Neural cell (in vitro differentiated cells): ENCODE measurements at regions not wholly inside any gene's neighbourhood (a gene's known extent, or its start where the extent isn't known, plus 50 kb on each side); places are given as distances from the start of the nearest gene placed in this dataset.

ENCODE experiments used
- H2AFZ ChIP-seq: fragments of 200-600, 300-800 bp; sonication (generic), shearing (Covaris generic); 2 replicates; pipeline ENCODE4 v1.6.0; 2014; ENCODE audit warnings: low read depth, mild to moderate bottlenecking, antibody characterized with exemption, low read length, moderate library complexity
- H3F3A ChIP-seq: fragments of 200-600 bp; shearing (Covaris generic); 2 replicates; pipeline ENCODE4 v1.6.1; 2016; ENCODE audit warnings: mild to moderate bottlenecking, moderate library complexity, mixed read lengths, antibody characterized with exemption, low read length; ENCODE audit not compliant: insufficient read depth, poor library complexity, severe bottlenecking
- H3K27ac ChIP-seq: fragments of 200-600, 300-800 bp; sonication (generic), shearing (Covaris generic); 2 replicates; pipeline ENCODE4 v1.5.1; 2014; ENCODE audit warnings: mild to moderate bottlenecking, low read length, moderate library complexity
- H3K27me3 ChIP-seq: fragments of 300-800, 200-600 bp; sonication (generic), shearing (Covaris generic); 2 replicates; pipeline ENCODE4 v1.6.0; 2014; ENCODE audit warnings: mild to moderate bottlenecking, low read depth, low read length, moderate library complexity; ENCODE audit not compliant: insufficient read depth
- H3K36me3 ChIP-seq: fragments of 300-800, 200-600 bp; sonication (generic), shearing (Covaris generic); 2 replicates; pipeline ENCODE4 v1.5.1; 2014; ENCODE audit warnings: mild to moderate bottlenecking, antibody characterized with exemption, low read length, moderate library complexity; ENCODE audit not compliant: insufficient read depth
- H3K4me2 ChIP-seq: fragments of 300-800, 200-600 bp; sonication (generic), shearing (Covaris generic); 2 replicates; pipeline ENCODE4 v1.6.0; 2014; ENCODE audit warnings: mild to moderate bottlenecking, low read length
- H3K4me3 ChIP-seq: fragments of 300-800, 200-600 bp; sonication (generic), shearing (Covaris generic); 2 replicates; pipeline ENCODE4 v1.5.1; 2014; ENCODE audit warnings: mild to moderate bottlenecking, low read length, moderate library complexity
- H3K79me2 ChIP-seq: fragments of 200-600 bp; shearing (Covaris generic); replicated peaks from 2 replicates; pipeline ENCODE4 v1.6.0; 2014; ENCODE audit warnings: mild to moderate bottlenecking, low read length, moderate library complexity; ENCODE audit not compliant: insufficient read depth
- H3K9ac ChIP-seq: fragments of 300-800, 200-600 bp; sonication (generic), shearing (Covaris generic); 2 replicates; pipeline ENCODE4 v1.6.1; 2016; ENCODE audit warnings: mild to moderate bottlenecking, low read length, mixed read lengths
- H3K9me2 ChIP-seq: fragments of 200-600 bp; shearing (Covaris generic); 2 replicates; pipeline ENCODE4 v1.6.1; 2016; ENCODE audit warnings: mild to moderate bottlenecking, low read length, mixed read lengths; ENCODE audit not compliant: insufficient read depth
- H3K9me3 ChIP-seq: fragments of 200-600, 300-800 bp; sonication (generic), shearing (Covaris generic); 2 replicates; pipeline ENCODE4 v1.6.1; 2016; ENCODE audit warnings: mild to moderate bottlenecking, mixed run types, low read length, moderate library complexity, mixed read lengths
- H4K20me1 ChIP-seq: fragments of 200-600 bp; shearing (Covaris generic); 2 replicates; pipeline ENCODE4 v1.6.1; 2016; ENCODE audit warnings: mild to moderate bottlenecking, mixed run types; ENCODE audit not compliant: insufficient read depth
- CTCF ChIP-seq: fragments of 450-650 bp; IDR thresholded peaks from 2 replicates; pipeline ENCODE4 v1.5.1; 2014; ENCODE audit warnings: antibody characterized with exemption, mild to moderate bottlenecking, moderate library complexity; ENCODE audit not compliant: poor library complexity, severe bottlenecking
- EP300 ChIP-seq: fragments of 450-650 bp; conservative IDR thresholded peaks from 2 replicates; pipeline ENCODE4 v1.6.1; 2014; ENCODE audit warnings: antibody characterized with exemption, mild to moderate bottlenecking, moderate library complexity; ENCODE audit not compliant: poor library complexity, severe bottlenecking
- EZH2 ChIP-seq: fragments of 200-600, 300-800 bp; shearing (Covaris generic), sonication (generic); IDR thresholded peaks from 2 replicates; pipeline ENCODE4 v1.6.1; 2014; ENCODE audit warnings: antibody characterized with exemption, low read length, borderline replicate concordance, mild to moderate bottlenecking; ENCODE audit not compliant: insufficient read depth, poor library complexity, severe bottlenecking
- MXI1 ChIP-seq: fragments of 450-650 bp; conservative IDR thresholded peaks from 2 replicates; pipeline ENCODE4 v1.6.1; 2014; ENCODE audit warnings: antibody characterized with exemption, mild to moderate bottlenecking; ENCODE audit not compliant: poor library complexity, severe bottlenecking
- POLR2AphosphoS5 ChIP-seq: IDR thresholded peaks from 2 replicates; pipeline ENCODE4 v1.6.1; 2012
- RAD21 ChIP-seq: fragments of 450-650 bp; conservative IDR thresholded peaks from 2 replicates; pipeline ENCODE4 v1.6.1; 2014; ENCODE audit warnings: antibody characterized with exemption, mild to moderate bottlenecking, moderate library complexity
- REST ChIP-seq: IDR thresholded peaks from 2 replicates; pipeline ENCODE4 v1.6.1; 2012; ENCODE audit warnings: borderline replicate concordance
- SMC3 ChIP-seq: fragments of 450-650 bp; conservative IDR thresholded peaks from 2 replicates; pipeline ENCODE4 v1.6.1; 2014; ENCODE audit warnings: antibody characterized with exemption, mild to moderate bottlenecking, moderate library complexity; ENCODE audit not compliant: poor library complexity
- TAF1 ChIP-seq: IDR thresholded peaks from 2 replicates; pipeline ENCODE4 v1.6.1; 2012; ENCODE audit warnings: low read depth

- Histone ChIP-seq H3F3A (no peaks in the 10 kb centered on the region), H3K79me2 (no peaks in the 10 kb centered on the region), H3K4me3 (no peak overlapping the region), H3K36me3 (no peaks in the 10 kb centered on the region), H4K20me1 (no peaks in the 10 kb centered on the region), H3K9me2 (no peaks in the 10 kb centered on the region), H3K27me3 (no peaks in the 10 kb centered on the region), H3K27ac (no peak overlapping the region), H3K4me2 (no peak overlapping the region), H2AFZ (no peak overlapping the region), H3K9me3 (no peaks in the 10 kb centered on the region), H3K9ac (no peak overlapping the region)
- TF ChIP-seq RAD21: no peak
- no peak for TF ChIP-seq MXI1
- TF ChIP-seq TAF1: no peak
- TF ChIP-seq POLR2AphosphoS5: no peak
- no peak for TF ChIP-seq SMC3
- no peak for TF ChIP-seq CTCF
- TF ChIP-seq REST: no peak
- TF ChIP-seq EZH2: no peak
- TF ChIP-seq EP300: no peak
These were observed 416.4 kb downstream of the MIAT start for GRCh38 chr22:27073601-27074425.

GRCh38 chr22:27075028-27075678, 417.8 kb downstream of the MIAT start:
- H3K4me2 ChIP-seq: no peak overlapping the region
- H3K27me3 ChIP-seq: no peaks in the 10 kb centered on the region
- H4K20me1 ChIP-seq: no peaks in the 10 kb centered on the region
- no peaks in the 10 kb centered on the region for H3K9me3 ChIP-seq
- TF ChIP-seq CTCF: no peak
- TF ChIP-seq RAD21: no peak
- no peak for TF ChIP-seq REST
- no peak for TF ChIP-seq MXI1
- TF ChIP-seq TAF1: no peak
- TF ChIP-seq SMC3: no peak
- no peak for TF ChIP-seq EP300
- no peak for TF ChIP-seq EZH2
- TF ChIP-seq POLR2AphosphoS5: no peak
- H3K27ac ChIP-seq: no peak overlapping the region
- H3F3A ChIP-seq: no peaks in the 10 kb centered on the region
- H2AFZ ChIP-seq: no peak overlapping the region
- H3K79me2 ChIP-seq: no peaks in the 10 kb centered on the region
- no peaks in the 10 kb centered on the region for H3K9me2 ChIP-seq
- no peak overlapping the region for H3K9ac ChIP-seq
- H3K36me3 ChIP-seq: no peaks in the 10 kb centered on the region
- H3K4me3 ChIP-seq: no peak overlapping the region
